ENCODE measurements at regions not wholly inside any gene's neighbourhood (a gene's known extent, or its start where the extent isn't known, plus 50 kb on each side); places are given as distances from the start of the nearest gene placed in this dataset.

DNA sequence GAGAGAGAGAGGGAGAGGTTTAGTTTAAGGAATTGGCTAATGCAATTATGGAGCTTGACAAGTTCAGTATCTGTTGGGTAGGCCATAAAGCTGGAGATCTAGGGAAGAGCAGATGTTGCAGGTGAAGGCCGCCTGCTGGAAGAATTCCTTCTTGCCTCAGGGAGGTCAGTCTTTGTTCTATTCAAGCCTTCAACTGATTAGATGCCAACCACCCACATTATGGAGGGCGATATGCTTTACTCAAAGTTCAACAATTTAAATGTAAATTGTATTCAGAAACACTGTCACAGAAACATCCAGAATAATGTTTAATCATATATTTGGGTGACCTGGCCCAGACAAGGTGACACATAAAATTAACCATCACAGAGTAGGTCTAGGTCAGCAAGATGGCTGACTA is 51.7 kb upstream of the SSBP2 start:
- TF ChIP-seq GATA2 (IDR thresholded peaks at IDR 0.05; ENCODE audit: low read depth, low read length) (no peak), GATA3 (IDR thresholded peaks at IDR 0.05; ENCODE audit: low read depth, low read length) (no peak)
